ENCODE measurements at regions not wholly inside any gene's neighbourhood (a gene's known extent, or its start where the extent isn't known, plus 50 kb on each side); places are given as distances from the start of the nearest gene placed in this dataset.

- Histone ChIP-seq H3K36me3 (ENCODE audit: insufficient read depth) (no peaks in the 10 kb centered on the region), H3K27ac (ENCODE audit: low read depth) (no peak overlapping the region), H2AFZ (no peak overlapping the region), H3K4me3 (no peak overlapping the region), H3K4me1 (ENCODE audit: insufficient read depth) (no peaks in the 10 kb centered on the region), H3K9me2 (ENCODE audit: insufficient read depth) (peaks cover 8% of the 10 kb centered on the region; the same call in 1 of the 2 replicates), H4K20me1 (replicated peaks; ENCODE audit: insufficient read depth) (no peaks in the 10 kb centered on the region), H3K79me2 (replicated peaks; ENCODE audit: insufficient read depth) (no peaks in the 10 kb centered on the region), H3K4me2 (no peak overlapping the region), H3K27me3 (ENCODE audit: insufficient read depth) (no peaks in the 10 kb centered on the region), H3F3A (replicated peaks; ENCODE audit: low read depth) (no peaks in the 10 kb centered on the region)
- ATAC-seq (no peak), DNase-seq (ENCODE audit: low spot score) (no peak)
- Mint-ChIP-seq H3K4me3 (no peak overlapping the region), H3K9me3 (no peaks in the 10 kb centered on the region), H3K27me3 (ENCODE audit: insufficient read depth, low read depth, poor library complexity) (peaks cover 5% of the 10 kb centered on the region), H3K36me3 (ENCODE audit: low read depth) (no peaks in the 10 kb centered on the region), H3K4me1 (peaks cover 9% of the 10 kb centered on the region), H3K27ac (no peak overlapping the region)
- no peak for TF ChIP-seq ZNF331 (CRISPR knock-in tag; IDR thresholded peaks at IDR 0.05; ENCODE audit: low read depth)
- TF ChIP-seq JUNB (IDR thresholded peaks at IDR 0.05; ENCODE audit: unreplicated experiment), result no peak
- no peak for TF ChIP-seq ZNF114 (CRISPR knock-in tag; IDR thresholded peaks at IDR 0.05)
- TF ChIP-seq CREB1 (CRISPR knock-in tag; IDR thresholded peaks at IDR 0.05; ENCODE audit: low read depth), result no peak
- TF ChIP-seq ZNF462 (CRISPR knock-in tag; IDR thresholded peaks at IDR 0.05), result no peak
- TF ChIP-seq EZH2phosphoT487 (IDR thresholded peaks at IDR 0.05; ENCODE audit: unreplicated experiment), result no peak
- no peak for TF ChIP-seq CTCF (conservative IDR thresholded peaks at IDR 0.05; ENCODE audit: low read depth in 2 of 2)
Observed at GRCh38 chr4:11507920-11508319, 79.2 kb upstream of the HS3ST1 start.
